ENCODE measurements at regions not wholly inside any gene's neighbourhood (a gene's known extent, or its start where the extent isn't known, plus 50 kb on each side); places are given as distances from the start of the nearest gene placed in this dataset.

DNA sequence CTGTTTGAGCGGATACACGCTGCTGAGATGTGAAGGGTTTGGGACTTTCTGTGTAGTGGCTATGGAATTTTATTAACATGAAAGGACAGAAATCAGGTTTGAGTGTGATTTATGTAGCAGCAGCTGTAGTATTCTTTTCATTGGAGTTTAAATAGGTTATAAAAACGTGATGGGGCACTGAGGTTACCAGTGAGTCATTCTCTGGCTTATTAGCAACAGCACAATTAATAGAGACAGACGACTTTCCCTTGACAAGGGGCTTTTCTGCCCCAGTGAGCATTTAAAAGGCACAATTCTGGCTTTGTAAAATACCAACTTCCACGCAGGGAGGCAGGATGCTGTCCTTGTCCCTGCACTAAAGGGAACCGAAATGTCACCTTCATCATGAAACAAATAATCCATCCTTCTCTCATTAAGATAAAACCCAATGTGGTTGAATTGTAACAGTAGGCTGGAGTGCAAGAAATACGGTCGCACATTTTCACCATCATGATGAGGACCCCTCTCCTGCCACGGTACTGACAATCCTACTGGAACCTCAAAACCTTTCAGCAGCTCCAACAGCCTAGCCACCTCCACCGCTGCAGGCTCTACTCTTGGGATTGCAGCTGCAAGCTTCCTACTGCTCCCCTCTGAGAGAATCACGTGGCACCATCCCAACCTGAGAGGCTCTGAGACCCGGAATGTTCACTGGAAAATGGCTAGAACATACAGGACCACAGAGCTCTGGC, 293.9 kb downstream of the IRX1 start:
- TF ChIP-seq, protein P1, sequence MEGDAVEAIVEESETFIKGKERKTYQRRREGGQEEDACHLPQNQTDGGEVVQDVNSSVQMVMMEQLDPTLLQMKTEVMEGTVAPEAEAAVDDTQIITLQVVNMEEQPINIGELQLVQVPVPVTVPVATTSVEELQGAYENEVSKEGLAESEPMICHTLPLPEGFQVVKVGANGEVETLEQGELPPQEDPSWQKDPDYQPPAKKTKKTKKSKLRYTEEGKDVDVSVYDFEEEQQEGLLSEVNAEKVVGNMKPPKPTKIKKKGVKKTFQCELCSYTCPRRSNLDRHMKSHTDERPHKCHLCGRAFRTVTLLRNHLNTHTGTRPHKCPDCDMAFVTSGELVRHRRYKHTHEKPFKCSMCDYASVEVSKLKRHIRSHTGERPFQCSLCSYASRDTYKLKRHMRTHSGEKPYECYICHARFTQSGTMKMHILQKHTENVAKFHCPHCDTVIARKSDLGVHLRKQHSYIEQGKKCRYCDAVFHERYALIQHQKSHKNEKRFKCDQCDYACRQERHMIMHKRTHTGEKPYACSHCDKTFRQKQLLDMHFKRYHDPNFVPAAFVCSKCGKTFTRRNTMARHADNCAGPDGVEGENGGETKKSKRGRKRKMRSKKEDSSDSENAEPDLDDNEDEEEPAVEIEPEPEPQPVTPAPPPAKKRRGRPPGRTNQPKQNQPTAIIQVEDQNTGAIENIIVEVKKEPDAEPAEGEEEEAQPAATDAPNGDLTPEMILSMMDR (IDR thresholded peaks at IDR 0.05) = no peak
- no peak for TF ChIP-seq POLR2A (IDR thresholded peaks at IDR 0.05)

All from Peyer's patch (tissue), 4 donors.